HepG2 (cell line): ENCODE measurements at regions not wholly inside any gene's neighbourhood (a gene's known extent, or its start where the extent isn't known, plus 50 kb on each side); places are given as distances from the start of the nearest gene placed in this dataset.
"Not testable (repeated sequence)": the region's sequence is repeated elsewhere in the genome, so short reads cannot be mapped to it uniquely, and the experiment has no call there.

Source experiments
- ATAC-seq: fragments of 200-7000 bp; cut with Tn5 transposase; 3 replicates; pipeline ENCODE4 v1.9.1; 2020; ENCODE audit warnings: mild to moderate bottlenecking, moderate library complexity
- BruUV-seq: library from RNA; stranded (reverse); fragments of 400-500 nt; replicated peaks from 2 replicates; lab custom pipeline; 2021; lab: Mats Ljungman, UMichigan
- CTCF ChIA-PET: fragments of 300-600 bp; formaldehyde crosslinking; extraction: SDS; loops from one replicate; lab custom pipeline; 2021; ENCODE audit warnings: low total read pairs, inconsistent platforms, low intra/inter-chr PET ratio; lab: Yijun Ruan, JAX
- POLR2A ChIA-PET: fragments of 350-600 bp; sonication (Branson Sonifier 250); formaldehyde crosslinking; loops from one replicate; lab custom pipeline; 2020; ENCODE audit warnings: antibody characterized with exemption, inconsistent platforms; lab: Yijun Ruan, JAX
- DNase-seq: peaks from one replicate; pipeline ENCODE4 v3.0.0-alpha.2; 2015; ENCODE audit warnings: low spot score
- FAIRE-seq: peaks from 3 replicates; lab custom pipeline; 2011; peaks lifted over from hg19 to GRCh38; lab: Jason Lieb, UNC
- H2AFZ ChIP-seq: one replicate; pipeline ENCODE4 v1.6.1; 2011; ENCODE audit warnings: low read length, inconsistent platforms
- H3K27ac ChIP-seq: fragments of 300-600 bp; 3 replicates; pipeline ENCODE4 v1.8.0; 2011; ENCODE audit warnings: mixed run types, mild to moderate bottlenecking, mixed read lengths, low read length, inconsistent platforms; ENCODE audit not compliant: insufficient read depth; ENCODE audit errors: extremely low read length
- H3K27me3 ChIP-seq, 2 experiments: fragments of 200-600 bp in 1 of 2; 2 replicates in 1 of 2; 3 replicates in 1 of 2; pipeline versions ENCODE4 v1.6.0 to v1.8.0; 2011; ENCODE audit warnings: low read length in 2 of 2, mild to moderate bottlenecking in 2 of 2, moderate library complexity in 2 of 2, inconsistent platforms in 1 of 2; ENCODE audit not compliant: insufficient read depth in 2 of 2, control insufficient read depth in 1 of 2
- H3K36me3 ChIP-seq, 2 experiments: fragments of 200-600 bp in 1 of 2; replicated peaks in 1 of 2; 2 replicates in 1 of 2; 3 replicates in 1 of 2; pipeline versions ENCODE4 v1.5.1 to v1.8.0; 2011; ENCODE audit warnings: low read length in 2 of 2, inconsistent platforms in 1 of 2; ENCODE audit not compliant: insufficient read depth in 2 of 2, control insufficient read depth in 1 of 2
- H3K4me1 ChIP-seq: 2 replicates; pipeline ENCODE4 v1.5.1; 2012; ENCODE audit warnings: low read length, inconsistent platforms; ENCODE audit not compliant: insufficient read depth
- H3K4me2 ChIP-seq: 2 replicates; pipeline ENCODE4 v1.6.0; 2011; ENCODE audit warnings: low read depth, low read length, inconsistent platforms
- H3K4me3 ChIP-seq, 3 experiments: fragments of 200-600 bp in 1 of 3; sonication (generic), shearing (Covaris generic) in 1 of 3; replicated peaks in 1 of 3; 2 replicates each; pipeline ENCODE4 v1.5.1; 2011 to 2016; ENCODE audit warnings: low read length in 3 of 3, inconsistent platforms in 2 of 3, low read depth in 2 of 3, mild to moderate bottlenecking in 2 of 3, control low read depth in 1 of 3, mixed read lengths in 1 of 3; ENCODE audit not compliant: insufficient read depth in 1 of 3
- H3K79me2 ChIP-seq: one replicate; pipeline ENCODE4 v1.6.1; 2011; ENCODE audit warnings: low read length, inconsistent platforms; ENCODE audit not compliant: insufficient read depth
- H3K9ac ChIP-seq: 2 replicates; pipeline ENCODE4 v1.6.0; 2011; ENCODE audit warnings: mild to moderate bottlenecking, low read depth, low read length, inconsistent platforms; ENCODE audit not compliant: insufficient read depth
- H3K9me3 ChIP-seq: 2 replicates; pipeline ENCODE4 v1.5.1; 2012; ENCODE audit warnings: mild to moderate bottlenecking, low read length
- H4K20me1 ChIP-seq: 2 replicates; pipeline ENCODE4 v1.6.0; 2011; ENCODE audit warnings: inconsistent platforms, mild to moderate bottlenecking, low read length, moderate library complexity; ENCODE audit not compliant: insufficient read depth
- CEBPZ ChIP-seq: IDR thresholded peaks from 2 replicates; pipeline ENCODE4 v1.6.1; 2012; ENCODE audit warnings: low read length, improper control_type of control experiment
- FOSL2 ChIP-seq: sonication (generic); formaldehyde crosslinking; IDR thresholded peaks from 2 replicates; pipeline ENCODE4 v1.4.0; 2020; ENCODE audit warnings: missing genetic modification reagents
- GLI4 ChIP-seq: sonication (generic); formaldehyde crosslinking; IDR thresholded peaks from 2 replicates; pipeline ENCODE4 v1.5.1; 2020; ENCODE audit warnings: missing genetic modification reagents, mild to moderate bottlenecking, moderate library complexity, borderline replicate concordance
- NCOA2 ChIP-seq: sonication (generic); formaldehyde crosslinking; IDR thresholded peaks from 2 replicates; pipeline ENCODE4 v1.8.0; 2022; ENCODE audit warnings: inconsistent platforms
- PAWR ChIP-seq: sonication (generic); formaldehyde crosslinking; IDR thresholded peaks from 2 replicates; pipeline ENCODE4 v1.4.0; 2020; ENCODE audit warnings: missing genetic modification reagents, mild to moderate bottlenecking, borderline replicate concordance
- PHF5A ChIP-seq: IDR thresholded peaks from one replicate; pipeline ENCODE4 v1.6.1; 2018; ENCODE audit warnings: low read depth, missing genetic modification reagents; ENCODE audit not compliant: unreplicated experiment
- SRF ChIP-seq: IDR thresholded peaks from 2 replicates; pipeline ENCODE4 v1.6.1; 2011; ENCODE audit warnings: mild to moderate bottlenecking, low read depth, low read length, moderate library complexity
- STAG1 ChIP-seq: sonication (generic); formaldehyde crosslinking; IDR thresholded peaks from 2 replicates; pipeline ENCODE4 v1.4.0; 2020; ENCODE audit warnings: missing genetic modification reagents
- STAT5B ChIP-seq: sonication (generic); formaldehyde crosslinking; IDR thresholded peaks from 2 replicates; pipeline ENCODE4 v1.4.0; 2020; ENCODE audit warnings: missing genetic modification reagents
- TRAFD1 ChIP-seq: sonication (generic); formaldehyde crosslinking; IDR thresholded peaks from 2 replicates; pipeline ENCODE4 v1.5.1; 2020; ENCODE audit warnings: missing genetic modification reagents, mild to moderate bottlenecking, borderline replicate concordance
- ZFP36 ChIP-seq: fragments of 150-350 bp; IDR thresholded peaks from 2 replicates; pipeline ENCODE4 v1.6.1; 2018; ENCODE audit warnings: borderline replicate concordance, low read length, low read depth; ENCODE audit not compliant: partially characterized antibody
- ZNF121 ChIP-seq: sonication (generic); formaldehyde crosslinking; IDR thresholded peaks from 2 replicates; pipeline ENCODE4 v1.5.0; 2020; ENCODE audit warnings: mild to moderate bottlenecking, missing genetic modification reagents
- ZNF180 ChIP-seq: sonication (generic); formaldehyde crosslinking; IDR thresholded peaks from 2 replicates; pipeline ENCODE4 v1.4.0; 2020; ENCODE audit warnings: low read depth, missing genetic modification reagents, borderline replicate concordance
- ZNF232 ChIP-seq: sonication (generic); formaldehyde crosslinking; IDR thresholded peaks from 2 replicates; pipeline ENCODE4 v1.4.0; 2020; ENCODE audit warnings: missing genetic modification reagents, borderline replicate concordance
- ZNF543 ChIP-seq: sonication (generic); formaldehyde crosslinking; IDR thresholded peaks from 2 replicates; pipeline ENCODE4 v1.4.0; 2020; ENCODE audit warnings: mild to moderate bottlenecking, missing genetic modification reagents
- ZNF556 ChIP-seq: sonication (generic); formaldehyde crosslinking; IDR thresholded peaks from 2 replicates; pipeline ENCODE4 v1.4.0; 2020; ENCODE audit warnings: mild to moderate bottlenecking, missing genetic modification reagents, borderline replicate concordance
- WGBS: methylation state at CpG from one replicate; pipeline ENCODE4 v1.1.6; 2017; ENCODE audit warnings: low lambda C conversion rate; 5-methylcytosine and 5-hydroxymethylcytosine counted together
- in situ Hi-C: cut with HindIII; loops from 2 replicates; pipeline ENCODE4 v1.10.0; 2017; ENCODE audit warnings: low pct_unique_long_range_greater_than_20kb; ENCODE audit not compliant: extremely low pct_ligation_motif_present
- intact Hi-C: fragments of 100-400 bp; cut with micrococcal nuclease; formaldehyde crosslinking; loops from one replicate; pipeline ENCODE4 v1.10.0; 2022; ENCODE audit not compliant: unreplicated experiment

- in situ Hi-C loops = no loop called here
- Histone ChIP-seq H3K79me2 (no peaks in the 10 kb centered on the region), H3K4me1 (no peaks in the 10 kb centered on the region), H4K20me1 (no peaks in the 10 kb centered on the region), H3K9ac (no peak overlapping the region), H3K4me2 (no peak overlapping the region), H3K9me3 (no peaks in the 10 kb centered on the region), H3K4me3 (no peak overlapping the region), H2AFZ (no peak overlapping the region), H3K36me3 (no peaks in the 10 kb centered on the region), H3K27me3 (no peaks in the 10 kb centered on the region; a peak in 1 of 5 replicates), H3K27ac (no peak overlapping the region)
- intact Hi-C loops = no loop called here
- no peak for DNase-seq
- ChIA-PET POLR2A (no interaction called here), CTCF (no interaction called here)
- BruUV-seq = no TSS peak
- FAIRE-seq = no peak
- 5% methylated on average over 3 of the region's 3 CpGs for WGBS
- ATAC-seq = no peak
- TF ChIP-seq PHF5A (CRISPR knock-in tag) = no peak
- TF ChIP-seq ZNF232 = no peak
- no peak for TF ChIP-seq ZFP36
- no peak for TF ChIP-seq TRAFD1 (CRISPR knock-in tag)
- no peak for TF ChIP-seq ZNF180 (CRISPR knock-in tag)
- TF ChIP-seq ZNF556 (CRISPR knock-in tag) = no peak
- no peak for TF ChIP-seq STAG1
- no peak for TF ChIP-seq ZNF121 (CRISPR knock-in tag)
- TF ChIP-seq STAT5B (CRISPR knock-in tag) = no peak
- no peak for TF ChIP-seq CEBPZ
- TF ChIP-seq SRF = no peak
- TF ChIP-seq ZNF543 (CRISPR knock-in tag) = no peak
- TF ChIP-seq NCOA2 (CRISPR knock-in tag) = no peak
- no peak for TF ChIP-seq PAWR (CRISPR knock-in tag)
- no peak for TF ChIP-seq FOSL2 (CRISPR knock-in tag)
- TF ChIP-seq GLI4 (CRISPR knock-in tag) = no peak
- TF ChIP-seq, all 625 proteins: peak for 0
Observed at GRCh38 chr5:136579238-136579637, 213.9 kb upstream of the TRPC7 start.

GRCh38 chr5:136569875-136570274 is 204.5 kb upstream of the TRPC7 start:
- H3K4me1 ChIP-seq, in situ Hi-C loops, FAIRE-seq, H4K20me1 ChIP-seq, BruUV-seq, H3K4me2 ChIP-seq, CTCF ChIA-PET, ATAC-seq, H3K36me3 ChIP-seq, H2AFZ ChIP-seq, H3K4me3 ChIP-seq, H3K79me2 ChIP-seq, H3K9me3 ChIP-seq, DNase-seq, intact Hi-C loops, POLR2A ChIA-PET, H3K27me3 ChIP-seq, H3K9ac ChIP-seq, H3K27ac ChIP-seq: not testable (repeated sequence)
